Gastrocnemius medialis (tissue), 4 donors: ENCODE measurements at regions not wholly inside any gene's neighbourhood (a gene's known extent, or its start where the extent isn't known, plus 50 kb on each side); places are given as distances from the start of the nearest gene placed in this dataset.

ENCODE experiments used
- ATAC-seq, 2 donors: fragments of 150-250 bp; one replicate each; pipeline ENCODE4 v1.9.1; 2016
- DNase-seq, 2 donors: peaks; one replicate each; pipeline ENCODE4 v3.0.0-alpha.2; 2019
- H3K27ac ChIP-seq, 4 donors: fragments of 200-600 bp; sonication (generic); 1 replicate in 1 of 4; 2 replicates in 3 of 4; pipeline ENCODE4 v1.5.1; 2016 to 2018; ENCODE audit warnings: mild to moderate bottlenecking in 2 of 4, moderate library complexity in 1 of 4
- H3K27me3 ChIP-seq, 3 donors: fragments of 200-600 bp; sonication (generic) in 2 of 3; 1 replicate in 1 of 3; 2 replicates in 2 of 3; pipeline versions ENCODE4 v1.5.1 to v1.6.0; 2016 to 2019; ENCODE audit warnings: mild to moderate bottlenecking in 1 of 3, moderate library complexity in 1 of 3
- H3K36me3 ChIP-seq, 2 donors: fragments of 200-600 bp; sonication (generic) in 1 of 2; one replicate each; pipeline ENCODE4 v1.5.1; 2017 to 2018
- H3K4me1 ChIP-seq, 2 donors: fragments of 200-600 bp; sonication (generic) in 1 of 2; one replicate each; pipeline ENCODE4 v1.5.1; 2016 to 2017; ENCODE audit warnings: mild to moderate bottlenecking in 2 of 2
- H3K4me3 ChIP-seq, 4 donors: fragments of 200-600 bp; sonication (generic) in 3 of 4; 1 replicate in 1 of 4; 2 replicates in 3 of 4; pipeline ENCODE4 v1.5.1; 2016 to 2019; ENCODE audit warnings: mild to moderate bottlenecking in 2 of 4
- H3K9me3 ChIP-seq, 3 donors: fragments of 200-600 bp; sonication (generic) in 2 of 3; 1 replicate in 1 of 3; 2 replicates in 2 of 3; pipeline ENCODE4 v1.5.1; 2016 to 2019
- CTCF ChIP-seq, 5 experiments: fragments of 450-650 bp in 3 of 5; fragments of 200-600 bp in 2 of 5; sonication (generic) in 2 of 5; IDR thresholded peaks in 4 of 5; conservative IDR thresholded peaks in 1 of 5; 1 replicate in 4 of 5; 2 replicates in 1 of 5; pipeline ENCODE4 v1.5.1; 2016 to 2019; ENCODE audit warnings: antibody characterized with exemption in 5 of 5, mild to moderate bottlenecking in 3 of 5, moderate library complexity in 3 of 5
- POLR2A ChIP-seq, 2 donors: fragments of 450-650 bp; IDR thresholded peaks; one replicate each; pipeline ENCODE4 v1.6.1; 2017; ENCODE audit warnings: antibody characterized with exemption in 2 of 2, mild to moderate bottlenecking in 2 of 2, moderate library complexity in 2 of 2
- in situ Hi-C, 4 donors: fragments of 200-750 bp; cut with MboI; loops; one replicate each; pipeline versions ENCODE4 v1.15.0 to v1.8.0; 2017; ENCODE audit warnings: low sequenced_read_pairs in 4 of 4
- intact Hi-C: fragments of 100-400 bp; cut with DNase I; formaldehyde crosslinking; loops from one replicate; pipeline ENCODE4 v1.15.1; 2023; ENCODE audit warnings: low total_unique reads

- intact Hi-C loops (no loop called here), in situ Hi-C loops (no loop called here)
- ATAC-seq (no peak), DNase-seq (no peak)
- Histone ChIP-seq H3K9me3 (no peaks in the 10 kb centered on the region), H3K4me3 (no peak overlapping the region), H3K27ac (no peak overlapping the region), H3K27me3 (no peaks in the 10 kb centered on the region), H3K4me1 (no peaks in the 10 kb centered on the region), H3K36me3 (no peaks in the 10 kb centered on the region)
- TF ChIP-seq POLR2A (IDR thresholded peaks at IDR 0.05) (no peak), CTCF (IDR thresholded peaks at IDR 0.05 in 4 of 5, conservative IDR thresholded peaks at IDR 0.05 in 1 of 5) (no peak)
Measured at GRCh38 chr2:16270441-16270840, 330.1 kb downstream of the MYCN start.

- H3K27ac ChIP-seq = no peak overlapping the region
- H3K27me3 ChIP-seq = no peaks in the 10 kb centered on the region
- intact Hi-C loops (no loop called here), in situ Hi-C loops (no loop called here)
- ATAC-seq = no peak
- no peaks in the 10 kb centered on the region for H3K4me1 ChIP-seq
- TF ChIP-seq POLR2A (IDR thresholded peaks at IDR 0.05) (no peak), CTCF (IDR thresholded peaks at IDR 0.05 in 4 of 5, conservative IDR thresholded peaks at IDR 0.05 in 1 of 5) (no peak)
- no peaks in the 10 kb centered on the region for H3K36me3 ChIP-seq
- H3K9me3 ChIP-seq = no peaks in the 10 kb centered on the region
- H3K4me3 ChIP-seq = no peak overlapping the region
- DNase-seq = no peak
Measured at GRCh38 chr2:16268301-16269000, 328.1 kb downstream of the MYCN start.

- H3K36me3 ChIP-seq = no peaks in the 10 kb centered on the region
- intact Hi-C loops (no loop called here), in situ Hi-C loops (no loop called here)
- H3K27ac ChIP-seq = no peak overlapping the region
- H3K27me3 ChIP-seq = no peaks in the 10 kb centered on the region
- no peak overlapping the region for H3K4me3 ChIP-seq
- ATAC-seq (no peak), DNase-seq (no peak)
- H3K9me3 ChIP-seq = no peaks in the 10 kb centered on the region
- TF ChIP-seq CTCF (IDR thresholded peaks at IDR 0.05 in 4 of 5, conservative IDR thresholded peaks at IDR 0.05 in 1 of 5) (no peak), POLR2A (IDR thresholded peaks at IDR 0.05) (no peak)
- no peaks in the 10 kb centered on the region for H3K4me1 ChIP-seq
Measured at GRCh38 chr2:16266571-16266970, 326.2 kb downstream of the MYCN start.

GRCh38 chr2:16264931-16265540 lies 324.7 kb downstream of the MYCN start:
- TF ChIP-seq POLR2A (IDR thresholded peaks at IDR 0.05) = no peak
- no peak for TF ChIP-seq CTCF (IDR thresholded peaks at IDR 0.05 in 4 of 5, conservative IDR thresholded peaks at IDR 0.05 in 1 of 5)
- DNase-seq = no peak
- Histone ChIP-seq H3K4me3 (no peak overlapping the region), H3K9me3 (no peaks in the 10 kb centered on the region), H3K4me1 (peaks cover 0 to 3% of the 10 kb centered on the region in 2 donors), H3K27me3 (no peaks in the 10 kb centered on the region), H3K27ac (no peak overlapping the region), H3K36me3 (no peaks in the 10 kb centered on the region)
- intact Hi-C loops = no loop called here
- in situ Hi-C loops = no loop called here
- ATAC-seq = no peak
